SU-DHL-6 (cell line): ENCODE measurements at regions not wholly inside any gene's neighbourhood (a gene's known extent, or its start where the extent isn't known, plus 50 kb on each side); places are given as distances from the start of the nearest gene placed in this dataset.

Source experiments
- H2AFZ ChIP-seq: fragments of 200-600 bp; sonication (generic); 2 replicates; pipeline ENCODE4 v1.6.1; 2014; ENCODE audit warnings: low read depth, mild to moderate bottlenecking, moderate library complexity, mixed read lengths, antibody characterized with exemption, low read length; ENCODE audit not compliant: severe bottlenecking
- H3F3A ChIP-seq: fragments of 200-600 bp; shearing (Covaris generic); 2 replicates; pipeline ENCODE4 v1.6.0; 2016; ENCODE audit warnings: antibody characterized with exemption, mild to moderate bottlenecking; ENCODE audit not compliant: insufficient read depth
- H3K27ac ChIP-seq: fragments of 200-600 bp; sonication (generic); 2 replicates; pipeline ENCODE4 v1.5.1; 2016; ENCODE audit warnings: low read depth, mild to moderate bottlenecking, low read length, moderate library complexity, mixed read lengths
- H3K27me3 ChIP-seq: fragments of 200-600 bp; sonication (generic), shearing (Covaris generic); 2 replicates; pipeline ENCODE4 v1.6.0; 2014; ENCODE audit warnings: mild to moderate bottlenecking, low read length
- H3K36me3 ChIP-seq: fragments of 200-600 bp; sonication (generic); 2 replicates; pipeline ENCODE4 v1.6.1; 2014; ENCODE audit warnings: mild to moderate bottlenecking, low read length, mixed read lengths
- H3K4me2 ChIP-seq: fragments of 300-600, 200-600 bp; shearing (Covaris generic), sonication (generic); 2 replicates; pipeline ENCODE4 v1.6.0; 2014; ENCODE audit warnings: low read length, low read depth, mild to moderate bottlenecking; ENCODE audit not compliant: poor library complexity, severe bottlenecking
- H3K4me3 ChIP-seq: fragments of 200-600 bp; sonication (generic); 2 replicates; pipeline ENCODE4 v1.5.1; 2014; ENCODE audit warnings: antibody characterized with exemption, low read length, mild to moderate bottlenecking, mixed read lengths; ENCODE audit not compliant: insufficient read depth, poor library complexity, severe bottlenecking
- H3K79me2 ChIP-seq: fragments of 200-600 bp; sonication (generic); 2 replicates; pipeline ENCODE4 v1.6.1; 2014; ENCODE audit warnings: mild to moderate bottlenecking, low read length, moderate library complexity; ENCODE audit not compliant: insufficient read depth
- H3K9ac ChIP-seq: fragments of 200-600 bp; sonication (generic); 2 replicates; pipeline ENCODE4 v1.7.0; 2014; ENCODE audit warnings: mild to moderate bottlenecking, low read length
- H3K9me2 ChIP-seq: fragments of 200-600 bp; sonication (generic); replicated peaks from 2 replicates; pipeline ENCODE4 v1.6.1; 2014; ENCODE audit warnings: low read length; ENCODE audit not compliant: insufficient read depth
- H3K9me3 ChIP-seq: fragments of 200-600 bp; sonication (generic); 2 replicates; pipeline ENCODE4 v1.6.1; 2014; ENCODE audit warnings: low read length, mixed read lengths; ENCODE audit not compliant: insufficient read depth
- H4K20me1 ChIP-seq: fragments of 200-600 bp; sonication (generic); 2 replicates; pipeline ENCODE4 v1.6.1; 2014; ENCODE audit warnings: low read depth, mild to moderate bottlenecking, antibody characterized with exemption, low read length, moderate library complexity, mixed read lengths
- EZH2phosphoT487 ChIP-seq: fragments of 200-600 bp; sonication (generic), shearing (Covaris generic); conservative IDR thresholded peaks from 2 replicates; pipeline ENCODE4 v1.6.1; 2018; ENCODE audit warnings: mild to moderate bottlenecking, antibody characterized with exemption, low read length, moderate library complexity, mixed read lengths
- TF ChIP-seq, protein P1 (sequence below): fragments of 200-600 bp; sonication (generic); IDR thresholded peaks from one replicate; pipeline ENCODE4 v1.5.1; 2017; ENCODE audit warnings: antibody characterized with exemption, mild to moderate bottlenecking, low read length, moderate library complexity; ENCODE audit not compliant: insufficient read depth, poor library complexity, severe bottlenecking

DNA sequence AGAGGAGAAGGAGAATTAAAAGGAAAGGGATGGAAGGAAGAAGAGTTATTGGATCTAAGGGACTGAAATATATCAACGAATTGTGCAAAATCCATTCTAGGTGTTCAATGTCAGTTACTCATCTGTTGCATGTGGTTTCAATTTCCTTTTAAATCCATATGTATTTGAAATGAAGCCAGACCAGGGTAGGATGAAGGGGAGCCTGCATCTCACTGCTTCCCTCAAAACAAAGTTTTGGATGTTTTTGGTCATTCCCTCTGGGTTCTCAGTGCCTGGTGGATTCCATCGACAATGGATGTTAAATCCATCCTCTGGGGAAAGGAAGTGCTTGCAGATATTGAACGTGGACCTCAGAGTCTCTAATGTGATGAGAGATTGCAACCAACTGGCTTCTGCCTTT, 103.5 kb upstream of the XYLT1 start:
- H3K79me2 ChIP-seq, result no peaks in the 10 kb centered on the region
- H3K4me3 ChIP-seq, result no peak overlapping the region
- no peaks in the 10 kb centered on the region for H3K9me2 ChIP-seq
- H4K20me1 ChIP-seq, result no peaks in the 10 kb centered on the region
- H2AFZ ChIP-seq, result no peak overlapping the region
- no peaks in the 10 kb centered on the region for H3F3A ChIP-seq
- H3K36me3 ChIP-seq, result no peaks in the 10 kb centered on the region
- no peak overlapping the region for H3K27ac ChIP-seq
- no peaks in the 10 kb centered on the region for H3K27me3 ChIP-seq
- H3K4me2 ChIP-seq, result no peak overlapping the region
- H3K9ac ChIP-seq, result no peak overlapping the region
- H3K9me3 ChIP-seq, result no peaks in the 10 kb centered on the region
- no peak for TF ChIP-seq EZH2phosphoT487
- TF ChIP-seq, protein P1, sequence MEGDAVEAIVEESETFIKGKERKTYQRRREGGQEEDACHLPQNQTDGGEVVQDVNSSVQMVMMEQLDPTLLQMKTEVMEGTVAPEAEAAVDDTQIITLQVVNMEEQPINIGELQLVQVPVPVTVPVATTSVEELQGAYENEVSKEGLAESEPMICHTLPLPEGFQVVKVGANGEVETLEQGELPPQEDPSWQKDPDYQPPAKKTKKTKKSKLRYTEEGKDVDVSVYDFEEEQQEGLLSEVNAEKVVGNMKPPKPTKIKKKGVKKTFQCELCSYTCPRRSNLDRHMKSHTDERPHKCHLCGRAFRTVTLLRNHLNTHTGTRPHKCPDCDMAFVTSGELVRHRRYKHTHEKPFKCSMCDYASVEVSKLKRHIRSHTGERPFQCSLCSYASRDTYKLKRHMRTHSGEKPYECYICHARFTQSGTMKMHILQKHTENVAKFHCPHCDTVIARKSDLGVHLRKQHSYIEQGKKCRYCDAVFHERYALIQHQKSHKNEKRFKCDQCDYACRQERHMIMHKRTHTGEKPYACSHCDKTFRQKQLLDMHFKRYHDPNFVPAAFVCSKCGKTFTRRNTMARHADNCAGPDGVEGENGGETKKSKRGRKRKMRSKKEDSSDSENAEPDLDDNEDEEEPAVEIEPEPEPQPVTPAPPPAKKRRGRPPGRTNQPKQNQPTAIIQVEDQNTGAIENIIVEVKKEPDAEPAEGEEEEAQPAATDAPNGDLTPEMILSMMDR, result no peak

DNA sequence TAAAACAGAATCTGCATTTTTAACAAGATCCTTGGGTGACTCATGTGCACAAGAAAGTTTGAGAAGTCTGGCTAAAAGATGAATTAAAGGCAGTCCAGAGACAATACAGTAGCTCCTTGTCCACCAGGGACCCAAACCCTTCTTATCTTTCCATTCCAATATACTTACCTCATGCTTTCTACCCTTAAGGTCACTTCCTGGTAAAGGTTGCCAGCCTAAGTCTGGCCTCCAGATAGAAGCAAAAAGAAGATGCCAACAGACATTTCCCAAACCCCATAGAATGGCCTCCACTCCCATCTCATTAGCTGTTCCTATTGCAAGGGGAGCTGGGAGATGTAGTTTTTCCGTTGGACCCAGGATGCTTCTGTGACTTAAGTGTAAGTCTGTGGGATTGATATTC, 101.4 kb upstream of the XYLT1 start:
- Histone ChIP-seq H3K36me3 (no peaks in the 10 kb centered on the region), H3K9ac (no peak overlapping the region), H2AFZ (no peak overlapping the region)

DNA sequence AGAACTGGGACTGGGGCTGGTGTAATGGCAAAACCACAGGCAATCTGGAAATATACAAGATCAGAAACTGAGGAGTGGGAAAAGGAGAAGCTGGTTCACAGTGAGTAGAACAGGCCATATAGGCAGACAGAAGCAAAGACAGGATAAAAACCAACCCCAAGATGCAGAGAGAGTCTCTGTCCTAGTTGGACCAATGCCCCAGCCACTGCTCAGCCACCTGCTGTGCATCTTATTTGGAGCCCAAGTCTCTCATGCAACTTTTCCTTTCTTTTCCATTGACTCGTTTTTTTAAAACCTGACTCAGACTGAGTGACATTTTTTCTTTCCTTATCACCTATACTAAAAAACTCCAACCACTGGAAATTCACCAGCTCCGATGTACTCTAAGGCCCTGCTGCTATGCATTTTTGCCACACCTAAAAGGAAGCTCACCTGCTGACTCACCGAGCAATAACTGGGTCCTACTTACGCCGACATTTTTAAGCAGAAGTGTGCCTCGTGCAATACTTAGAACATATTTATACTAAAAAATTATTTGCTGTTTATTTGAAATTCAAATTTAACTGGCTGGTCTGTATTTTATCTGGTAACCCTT, 100.8 kb upstream of the XYLT1 start:
- H3K27ac ChIP-seq, result no peak overlapping the region
- H3K9me3 ChIP-seq, result no peaks in the 10 kb centered on the region
- no peaks in the 10 kb centered on the region for H3K79me2 ChIP-seq
- TF ChIP-seq EZH2phosphoT487, result no peak
- TF ChIP-seq, protein P1, result no peak
- H3K4me3 ChIP-seq, result no peak overlapping the region
- no peaks in the 10 kb centered on the region for H3F3A ChIP-seq
- H3K9ac ChIP-seq, result no peak overlapping the region
- no peaks in the 10 kb centered on the region for H3K36me3 ChIP-seq
- no peaks in the 10 kb centered on the region for H3K9me2 ChIP-seq
- H3K4me2 ChIP-seq, result no peak overlapping the region
- no peak overlapping the region for H2AFZ ChIP-seq
- H3K27me3 ChIP-seq, result no peaks in the 10 kb centered on the region
- no peaks in the 10 kb centered on the region for H4K20me1 ChIP-seq

More for the DNA sequence above, 101.4 kb upstream of the XYLT1 start:
- Histone ChIP-seq H3K4me3 (no peak overlapping the region), H3K27ac (no peak overlapping the region), H4K20me1 (no peaks in the 10 kb centered on the region), H3K79me2 (no peaks in the 10 kb centered on the region), H3K27me3 (no peaks in the 10 kb centered on the region), H3K9me2 (no peaks in the 10 kb centered on the region), H3F3A (no peaks in the 10 kb centered on the region), H3K4me2 (no peak overlapping the region), H3K9me3 (no peaks in the 10 kb centered on the region)
- TF ChIP-seq EZH2phosphoT487, result no peak
- TF ChIP-seq, protein P1, result no peak
